ENCODE measurements at regions not wholly inside any gene's neighbourhood (a gene's known extent, or its start where the extent isn't known, plus 50 kb on each side); places are given as distances from the start of the nearest gene placed in this dataset.
"Not testable (repeated sequence)": the region's sequence is repeated elsewhere in the genome, so short reads cannot be mapped to it uniquely, and the experiment has no call there.

DNA sequence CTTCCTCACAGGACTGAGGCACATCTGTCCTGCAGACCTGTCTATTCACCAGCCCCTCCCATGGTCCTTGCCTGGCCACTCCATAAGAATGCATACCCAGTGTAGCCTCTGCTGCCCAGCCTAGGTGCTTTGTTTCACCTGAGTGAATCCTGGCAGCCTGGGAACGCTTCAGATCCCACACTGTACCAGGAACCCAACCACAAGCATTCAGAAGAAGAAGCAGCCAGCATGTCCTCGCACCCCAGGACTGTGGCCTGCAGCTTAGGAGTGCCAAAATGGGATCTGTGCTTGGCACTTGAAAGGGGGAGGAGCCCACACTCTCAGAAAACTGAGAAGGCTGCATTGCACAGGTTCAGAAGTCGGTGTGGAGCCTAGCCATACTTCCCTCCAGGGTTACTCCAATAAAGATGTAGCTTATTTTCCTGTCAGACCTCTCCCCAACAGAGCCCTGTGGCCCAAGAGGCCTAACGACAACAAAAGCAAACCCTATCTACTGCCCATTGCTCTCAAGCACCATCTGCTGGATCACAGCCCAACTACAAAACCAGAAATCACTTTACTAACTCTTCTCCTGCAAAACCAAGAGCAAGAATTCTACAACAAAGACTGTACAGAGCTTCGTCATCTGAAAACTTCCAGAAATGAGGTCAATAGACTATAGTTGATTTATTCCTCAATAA, 923.1 kb upstream of the NEGR1 start:
- WGBS, 2 donors = 34 to 42% methylated on average over 5 of the region's 5 CpGs
- intact Hi-C loops (cut with DNase I) = no loop called here
- Histone ChIP-seq H3K27me3 (no peaks in the 10 kb centered on the region), H3K9me3 (no peaks in the 10 kb centered on the region), H3K4me1 (no peaks in the 10 kb centered on the region), H3K4me3 (no peak overlapping the region), H3K36me3 (replicated peaks in 1 of 2; ENCODE audit: insufficient read depth in 1 of 2, low read depth in 2 of 2) (no peaks in the 10 kb centered on the region), H3K27ac (no peak overlapping the region)
- TF ChIP-seq POLR2A (IDR thresholded peaks at IDR 0.05) = no peak
- TF ChIP-seq, protein P1, sequence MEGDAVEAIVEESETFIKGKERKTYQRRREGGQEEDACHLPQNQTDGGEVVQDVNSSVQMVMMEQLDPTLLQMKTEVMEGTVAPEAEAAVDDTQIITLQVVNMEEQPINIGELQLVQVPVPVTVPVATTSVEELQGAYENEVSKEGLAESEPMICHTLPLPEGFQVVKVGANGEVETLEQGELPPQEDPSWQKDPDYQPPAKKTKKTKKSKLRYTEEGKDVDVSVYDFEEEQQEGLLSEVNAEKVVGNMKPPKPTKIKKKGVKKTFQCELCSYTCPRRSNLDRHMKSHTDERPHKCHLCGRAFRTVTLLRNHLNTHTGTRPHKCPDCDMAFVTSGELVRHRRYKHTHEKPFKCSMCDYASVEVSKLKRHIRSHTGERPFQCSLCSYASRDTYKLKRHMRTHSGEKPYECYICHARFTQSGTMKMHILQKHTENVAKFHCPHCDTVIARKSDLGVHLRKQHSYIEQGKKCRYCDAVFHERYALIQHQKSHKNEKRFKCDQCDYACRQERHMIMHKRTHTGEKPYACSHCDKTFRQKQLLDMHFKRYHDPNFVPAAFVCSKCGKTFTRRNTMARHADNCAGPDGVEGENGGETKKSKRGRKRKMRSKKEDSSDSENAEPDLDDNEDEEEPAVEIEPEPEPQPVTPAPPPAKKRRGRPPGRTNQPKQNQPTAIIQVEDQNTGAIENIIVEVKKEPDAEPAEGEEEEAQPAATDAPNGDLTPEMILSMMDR (IDR thresholded peaks at IDR 0.05) = no peak
- DNase-seq (no peak), ATAC-seq (no peak)

DNA sequence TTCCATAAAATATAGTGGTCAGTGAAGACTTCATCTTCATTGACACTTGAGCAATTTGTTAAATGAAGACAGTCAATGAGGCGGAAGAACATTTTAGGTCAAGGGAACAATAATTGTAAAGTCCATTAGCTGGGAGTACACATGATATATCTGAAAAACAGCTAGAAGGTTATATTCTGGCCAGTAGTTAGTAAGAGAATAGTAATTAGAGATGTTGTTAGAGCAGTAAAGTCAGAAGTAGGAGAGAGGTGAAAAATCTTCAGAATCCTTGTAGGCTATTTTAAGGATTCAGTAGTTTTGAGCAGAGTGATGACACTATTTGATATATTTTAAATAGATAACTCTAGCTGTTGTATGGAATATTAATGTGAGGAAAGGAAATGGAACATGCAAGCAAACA, 915.6 kb upstream of the NEGR1 start:
- 75 to 91% methylated on average over 1 of the region's 1 CpG for WGBS, 2 donors
- H3K27me3 ChIP-seq = no peaks in the 10 kb centered on the region
- TF ChIP-seq POLR2A (IDR thresholded peaks at IDR 0.05) = no peak
- TF ChIP-seq, protein P1 (IDR thresholded peaks at IDR 0.05) = no peak
- no peak overlapping the region for H3K27ac ChIP-seq
- no peak overlapping the region for H3K4me3 ChIP-seq
- H3K36me3 ChIP-seq (replicated peaks in 1 of 2; ENCODE audit: insufficient read depth in 1 of 2, low read depth in 2 of 2) = no peaks in the 10 kb centered on the region
- intact Hi-C loops (cut with DNase I) = no loop called here
- H3K4me1 ChIP-seq = no peaks in the 10 kb centered on the region
- ATAC-seq = no peak
- H3K9me3 ChIP-seq = no peaks in the 10 kb centered on the region
- DNase-seq = no peak

DNA sequence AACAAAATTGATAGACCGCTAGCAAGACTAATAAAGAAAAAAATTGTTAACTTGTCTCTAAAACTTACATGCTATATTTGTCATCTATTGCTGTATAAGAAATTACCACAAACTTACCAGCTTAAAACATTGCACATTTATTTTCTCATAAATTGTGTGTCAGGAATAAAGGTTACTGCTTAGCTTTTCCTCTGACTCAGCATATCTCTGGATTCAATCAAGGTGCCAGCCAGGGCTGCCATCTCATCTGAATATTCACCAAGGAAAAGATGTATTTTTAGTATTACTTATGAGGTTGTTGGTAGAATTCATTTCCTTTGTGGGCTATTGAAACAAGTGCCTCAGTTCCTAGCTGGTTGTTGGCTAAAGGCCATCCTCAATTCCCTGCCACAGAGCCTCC, 912.6 kb upstream of the NEGR1 start:
- ATAC-seq = no peak

DNA sequence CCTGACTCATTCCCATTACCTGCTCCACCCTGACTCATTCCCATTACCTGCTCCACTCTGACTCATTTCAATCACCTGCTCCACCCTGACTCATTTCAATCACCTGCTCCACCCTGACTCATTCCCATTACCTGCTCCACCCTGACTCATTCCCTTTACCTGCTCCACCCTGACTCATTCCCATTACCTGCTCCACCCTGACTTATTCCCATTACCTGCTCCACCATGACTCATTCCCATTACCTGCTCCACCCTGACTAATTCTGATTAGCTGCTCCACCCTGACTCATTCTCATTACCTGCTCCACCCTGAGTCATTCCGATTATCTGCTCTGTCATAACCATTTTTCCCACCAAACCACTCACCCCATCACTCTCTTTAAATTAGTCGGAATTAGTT, 901.2 kb upstream of the NEGR1 start:
- 60 to 67% methylated on average over 2 of the region's 2 CpGs for WGBS, 2 donors
- H3K36me3 ChIP-seq (replicated peaks in 1 of 2; ENCODE audit: insufficient read depth in 1 of 2, low read depth in 2 of 2); H3K4me3 ChIP-seq; H3K27ac ChIP-seq; H3K9me3 ChIP-seq; H3K4me1 ChIP-seq; H3K27me3 ChIP-seq; DNase-seq; ATAC-seq; intact Hi-C loops (cut with DNase I): not testable (repeated sequence)

More for the DNA sequence above, 912.6 kb upstream of the NEGR1 start:
- Histone ChIP-seq H3K9me3 (no peaks in the 10 kb centered on the region), H3K4me1 (no peaks in the 10 kb centered on the region), H3K27me3 (no peaks in the 10 kb centered on the region), H3K4me3 (no peak overlapping the region), H3K36me3 (replicated peaks in 1 of 2; ENCODE audit: insufficient read depth in 1 of 2, low read depth in 2 of 2) (no peaks in the 10 kb centered on the region), H3K27ac (no peak overlapping the region)
- 57 to 88% methylated on average over 1 of the region's 1 CpG for WGBS, 2 donors
- no peak for TF ChIP-seq POLR2A (IDR thresholded peaks at IDR 0.05)
- TF ChIP-seq, protein P1 (IDR thresholded peaks at IDR 0.05) = no peak
- DNase-seq = no peak
- intact Hi-C loops (cut with DNase I) = no loop called here

DNA sequence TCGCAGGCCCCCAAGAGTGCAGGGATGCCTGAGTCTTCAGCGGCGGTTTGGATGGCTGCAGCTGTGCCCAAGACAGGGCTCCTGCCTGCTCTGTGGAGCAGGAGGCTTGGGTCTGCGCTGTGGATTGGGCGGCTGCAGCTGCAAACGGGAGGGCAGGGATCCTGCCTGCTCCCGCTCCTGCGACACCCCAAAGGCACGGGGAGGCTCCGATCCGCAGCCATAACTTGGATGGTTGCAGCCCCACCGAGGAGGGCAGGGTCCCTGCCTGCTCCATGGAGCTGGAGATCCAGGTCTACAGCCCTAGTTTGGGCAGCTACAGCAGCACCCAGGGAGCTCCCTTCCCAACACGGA, 898.8 kb upstream of the NEGR1 start:
- WGBS, 2 donors = 60 to 69% methylated on average over 2 to 12 of the region's 13 CpGs
- TF ChIP-seq POLR2A (IDR thresholded peaks at IDR 0.05) = no peak
- Histone ChIP-seq H3K4me3 (no peak overlapping the region), H3K36me3 (replicated peaks in 1 of 2; ENCODE audit: insufficient read depth in 1 of 2, low read depth in 2 of 2) (no peaks in the 10 kb centered on the region), H3K4me1 (no peaks in the 10 kb centered on the region), H3K27ac (no peak overlapping the region), H3K27me3 (no peaks in the 10 kb centered on the region), H3K9me3 (no peaks in the 10 kb centered on the region)
- ATAC-seq = no peak
- DNase-seq = no peak
- intact Hi-C loops (cut with DNase I) = no loop called here

Data from body of pancreas (tissue), 4 donors.